HCT116 (cell line): ENCODE measurements at regions not wholly inside any gene's neighbourhood (a gene's known extent, or its start where the extent isn't known, plus 50 kb on each side); places are given as distances from the start of the nearest gene placed in this dataset.

ENCODE experiments used
- ATAC-seq: fragments of 200-7000 bp; cut with Tn5 transposase; 2 replicates; pipeline ENCODE4 v1.9.1; 2020; ENCODE audit warnings: mild to moderate bottlenecking, moderate library complexity
- BruUV-seq: library from RNA; stranded (reverse); fragments of 400-500 nt; replicated peaks from 2 replicates; lab custom pipeline; 2021; lab: Mats Ljungman, UMichigan
- CTCF ChIA-PET: fragments of 300-600 bp; sonication (Branson Sonifier 250); formaldehyde crosslinking; loops from one replicate; lab custom pipeline; 2021; ENCODE audit warnings: antibody characterized with exemption; lab: Charles Lee
- POLR2A ChIA-PET: fragments of 300-600, 350-600 bp; sonication (Branson Sonifier 250); formaldehyde crosslinking; loops from one replicate; lab custom pipeline; 2021; ENCODE audit warnings: antibody characterized with exemption; lab: Charles Lee
- RAD21 ChIA-PET, 2 experiments: fragments of 300-600 bp; sonication (Branson Sonifier 250); formaldehyde crosslinking; loops; one replicate each; lab custom pipeline; 2023; ENCODE audit warnings: low total read pairs in 2 of 2; ENCODE audit not compliant: uncharacterized antibody in 2 of 2, unreplicated experiment in 2 of 2, low non-redundant PET in 1 of 2; lab: Charles Lee
- DNase-seq: peaks from one replicate; pipeline ENCODE4 v3.0.0-alpha.2; 2010; ENCODE audit warnings: low read depth, low spot score
- H2AFZ ChIP-seq: fragments of 200-600 bp; shearing (Covaris generic), sonication (generic); 2 replicates; pipeline ENCODE4 v1.6.1; 2017; ENCODE audit warnings: low read depth, mixed run types, mixed read lengths, antibody characterized with exemption, low read length; ENCODE audit not compliant: poor library complexity, severe bottlenecking
- H3K27ac ChIP-seq: 2 replicates; pipeline ENCODE4 v1.5.1; 2012; ENCODE audit warnings: low read depth, low read length
- H3K27me3 ChIP-seq: fragments of 200-600 bp; sonication (generic); 2 replicates; pipeline ENCODE4 v1.6.1; 2016; ENCODE audit warnings: mixed run types, low read length, mixed read lengths; ENCODE audit not compliant: insufficient read depth
- H3K36me3 ChIP-seq, 2 experiments: fragments of 200-500 bp in 1 of 2; fragments of 200-600 bp in 1 of 2; sonication (Bioruptor generic) in 1 of 2; sonication (generic) in 1 of 2; 2 replicates each; pipeline versions ENCODE4 v1.5.1 to v1.6.1; 2014 to 2016; ENCODE audit warnings: low read length in 2 of 2, inconsistent platforms in 1 of 2, mixed read lengths in 1 of 2, mixed run types in 1 of 2; ENCODE audit not compliant: insufficient read depth in 2 of 2, control insufficient read depth in 1 of 2
- H3K4me1 ChIP-seq, 2 experiments: fragments of 200-600 bp in 1 of 2; sonication (generic) in 1 of 2; 2 replicates each; pipeline versions ENCODE4 v1.5.1 to v1.6.1; 2012 to 2017; ENCODE audit warnings: low read length in 2 of 2, inconsistent platforms in 1 of 2, mild to moderate bottlenecking in 1 of 2, mixed read lengths in 1 of 2, mixed run types in 1 of 2, moderate library complexity in 1 of 2; ENCODE audit not compliant: insufficient read depth in 2 of 2, control insufficient read depth in 1 of 2
- H3K4me2 ChIP-seq: fragments of 200-600 bp; sonication (generic); 2 replicates; pipeline ENCODE4 v1.6.1; 2017; ENCODE audit warnings: mixed run types, low read length, mixed read lengths
- H3K4me3 ChIP-seq, 2 experiments: fragments of 200-600 bp in 1 of 2; sonication (generic) in 1 of 2; replicated peaks in 1 of 2; 2 replicates each; pipeline ENCODE4 v1.5.1; 2011 to 2016; ENCODE audit warnings: low read length in 2 of 2, control low read depth in 1 of 2, low read depth in 1 of 2, mild to moderate bottlenecking in 1 of 2, mixed read lengths in 1 of 2, mixed run types in 1 of 2
- H3K79me2 ChIP-seq: fragments of 200-600 bp; sonication (generic); 2 replicates; pipeline ENCODE4 v1.6.1; 2017; ENCODE audit warnings: mild to moderate bottlenecking, mixed run types, low read length, moderate library complexity, mixed read lengths; ENCODE audit not compliant: insufficient read depth
- H3K9ac ChIP-seq: fragments of 200-600 bp; sonication (generic); 2 replicates; pipeline ENCODE4 v1.6.1; 2016; ENCODE audit warnings: low read length, mixed read lengths
- H3K9me2 ChIP-seq: fragments of 200-600 bp; sonication (generic), shearing (Covaris generic); 2 replicates; pipeline ENCODE4 v1.6.1; 2017; ENCODE audit warnings: mixed run types, mild to moderate bottlenecking, moderate library complexity; ENCODE audit not compliant: insufficient read depth
- H3K9me3 ChIP-seq, 2 experiments: fragments of 200-500 bp in 1 of 2; fragments of 200-600 bp in 1 of 2; sonication (Bioruptor generic) in 1 of 2; sonication (generic) in 1 of 2; 2 replicates each; pipeline ENCODE4 v1.6.1; 2014 to 2017; ENCODE audit warnings: low read length in 2 of 2, mixed read lengths in 2 of 2, inconsistent platforms in 1 of 2, low read depth in 1 of 2, mild to moderate bottlenecking in 1 of 2, mixed run types in 1 of 2, moderate library complexity in 1 of 2; ENCODE audit not compliant: control insufficient read depth in 1 of 2, insufficient read depth in 1 of 2
- H4K20me1 ChIP-seq: fragments of 200-600 bp; sonication (generic), shearing (Covaris generic); 2 replicates; pipeline ENCODE4 v1.6.1; 2017; ENCODE audit warnings: mixed run types, mild to moderate bottlenecking, moderate library complexity; ENCODE audit not compliant: insufficient read depth
- CEBPB ChIP-seq: IDR thresholded peaks from 2 replicates; pipeline ENCODE4 v1.6.1; 2012; ENCODE audit warnings: low read depth
- CTCF ChIP-seq, 3 experiments: fragments of 200-600 bp in 1 of 3; sonication (generic) in 1 of 3; IDR thresholded peaks in 2 of 3; conservative IDR thresholded peaks in 1 of 3; 2 replicates each; pipeline ENCODE4 v1.5.1; 2012 to 2017; ENCODE audit warnings: low read depth in 2 of 3, low read length in 2 of 3, antibody characterized with exemption in 1 of 3, borderline replicate concordance in 1 of 3, control low read depth in 1 of 3, mild to moderate bottlenecking in 1 of 3, mixed read lengths in 1 of 3, mixed run types in 1 of 3, moderate library complexity in 1 of 3; ENCODE audit not compliant: insufficient read depth in 1 of 3
- EGR1 ChIP-seq: IDR thresholded peaks from 2 replicates; pipeline ENCODE4 v1.6.1; 2012; ENCODE audit warnings: low read depth
- EZH2 ChIP-seq: fragments of 200-600 bp; sonication (generic); IDR thresholded peaks from 2 replicates; pipeline ENCODE4 v1.6.1; 2017; ENCODE audit warnings: antibody characterized with exemption, mixed run types
- EZH2phosphoT487 ChIP-seq: fragments of 200-600 bp; IDR thresholded peaks from 2 replicates; pipeline ENCODE4 v1.6.1; 2018; ENCODE audit warnings: antibody characterized with exemption, borderline replicate concordance
- FOSL1 ChIP-seq: IDR thresholded peaks from 2 replicates; pipeline ENCODE4 v1.6.1; 2012; ENCODE audit warnings: low read depth
- JUND ChIP-seq: IDR thresholded peaks from 2 replicates; pipeline ENCODE4 v1.6.1; 2012
- MAX ChIP-seq: IDR thresholded peaks from 2 replicates; pipeline ENCODE4 v1.6.1; 2012
- POLR2A ChIP-seq: IDR thresholded peaks from 2 replicates; pipeline ENCODE4 v1.7.0; 2011; ENCODE audit warnings: borderline replicate concordance; ENCODE audit not compliant: insufficient read depth, insufficient read length; ENCODE audit errors: extremely low read depth
- POLR2AphosphoS5 ChIP-seq: IDR thresholded peaks from 2 replicates; pipeline ENCODE4 v1.6.1; 2011; ENCODE audit warnings: mild to moderate bottlenecking, low read depth, low read length, moderate library complexity
- RAD21 ChIP-seq: IDR thresholded peaks from 2 replicates; pipeline ENCODE4 v1.6.1; 2012; ENCODE audit warnings: low read depth, mild to moderate bottlenecking
- SIN3A ChIP-seq: IDR thresholded peaks from 2 replicates; pipeline ENCODE4 v1.6.1; 2012; ENCODE audit warnings: low read depth
- TCF7L2 ChIP-seq: IDR thresholded peaks from 2 replicates; pipeline ENCODE4 v1.7.0; 2011; ENCODE audit warnings: borderline replicate concordance, inconsistent platforms; ENCODE audit not compliant: insufficient read depth, insufficient read length; ENCODE audit errors: extremely low read depth
- YY1 ChIP-seq: IDR thresholded peaks from 2 replicates; pipeline ENCODE4 v1.6.1; 2011; ENCODE audit warnings: low read length, low read depth, moderate library complexity, mild to moderate bottlenecking; ENCODE audit not compliant: insufficient replicate concordance; ENCODE audit errors: extremely low read depth
- ZBTB33 ChIP-seq: IDR thresholded peaks from 2 replicates; pipeline ENCODE4 v1.6.1; 2011; ENCODE audit warnings: mild to moderate bottlenecking, low read length, moderate library complexity; ENCODE audit not compliant: insufficient replicate concordance; ENCODE audit errors: extremely low read depth
- ZFX ChIP-seq: fragments of 450-650 bp; IDR thresholded peaks from 2 replicates; pipeline ENCODE4 v1.6.1; 2017
- ZNF274 ChIP-seq: fragments of 200-500 bp; sonication (Bioruptor generic); IDR thresholded peaks from 2 replicates; pipeline ENCODE4 v1.6.1; 2014; ENCODE audit warnings: mild to moderate bottlenecking, low read depth, low read length, inconsistent platforms
- intact Hi-C: fragments of 100-400 bp; cut with micrococcal nuclease; formaldehyde crosslinking; loops from 2 replicates; pipeline ENCODE4 v1.10.0; 2022

- intact Hi-C loops = no loop called here
- peaks cover 0 to 9% of the 10 kb centered on the region in 2 experiments; a peak in 1 of 4 replicates for H3K36me3 ChIP-seq
- H3K9me3 ChIP-seq = no peaks in the 10 kb centered on the region
- no peak for TF ChIP-seq CTCF (IDR thresholded peaks at IDR 0.05 in 2 of 3, conservative IDR thresholded peaks at IDR 0.05 in 1 of 3; ENCODE audit: borderline replicate concordance in 1 of 3, insufficient read depth in 1 of 3, low read depth in 2 of 3, low read length in 2 of 3)
- no peak for TF ChIP-seq CEBPB
- TF ChIP-seq YY1 = no peak
- TF ChIP-seq ZNF274 = no peak
- no peak for TF ChIP-seq RAD21
- TF ChIP-seq MAX = no peak
- TF ChIP-seq TCF7L2 = no peak
- no peak for TF ChIP-seq EZH2
- no peak for TF ChIP-seq EGR1
- TF ChIP-seq JUND = no peak
- TF ChIP-seq SIN3A = no peak
- no peak for TF ChIP-seq EZH2phosphoT487
- no peak for TF ChIP-seq FOSL1
- no peak for TF ChIP-seq POLR2A
- no peak for TF ChIP-seq ZBTB33
- TF ChIP-seq POLR2AphosphoS5 = no peak
- no peak for TF ChIP-seq ZFX
- ChIA-PET RAD21 (no interaction called here), CTCF (interaction anchor here (0.6 kb wide), 1 partner anchor 178 kb away, joined by 3 read pairs; no protein-coding TSS in a partner anchor), POLR2A (no interaction called here)
- no TSS peak for BruUV-seq
- H2AFZ ChIP-seq = no peak overlapping the region
- no peak overlapping the region for H3K4me3 ChIP-seq
- ATAC-seq (no peak), DNase-seq (no peak)
- H3K79me2 ChIP-seq = peaks cover 98% of the 10 kb centered on the region
- peaks cover 15% of the 10 kb centered on the region; the same call in 1 of the 2 replicates for H4K20me1 ChIP-seq
- no peak overlapping the region for H3K9ac ChIP-seq
- H3K4me1 ChIP-seq = peaks cover 47 to 67% of the 10 kb centered on the region in 2 experiments
- H3K27ac ChIP-seq = no peak overlapping the region
- no peaks in the 10 kb centered on the region for H3K27me3 ChIP-seq
- no peaks in the 10 kb centered on the region for H3K9me2 ChIP-seq
- H3K4me2 ChIP-seq = no peak overlapping the region
Measured at GRCh38 chr17:77327181-77327565, 186.4 kb downstream of the SEC14L1 start.
